Hepatocyte (in vitro differentiated cells): ENCODE measurements at regions not wholly inside any gene's neighbourhood (a gene's known extent, or its start where the extent isn't known, plus 50 kb on each side); places are given as distances from the start of the nearest gene placed in this dataset.

ENCODE experiments used
- DNase-seq: peaks from one replicate; pipeline ENCODE4 v3.0.0-alpha.2; 2016; ENCODE audit warnings: low spot score
- H2AFZ ChIP-seq: fragments of 200-600 bp; sonication (generic); 2 replicates; pipeline ENCODE4 v1.6.0; 2016; ENCODE audit warnings: antibody characterized with exemption, mild to moderate bottlenecking
- H3K27ac ChIP-seq: fragments of 200-600 bp; sonication (generic); 2 replicates; pipeline ENCODE4 v1.5.1; 2016; ENCODE audit warnings: mild to moderate bottlenecking
- H3K27me3 ChIP-seq: fragments of 200-600 bp; sonication (generic); 2 replicates; pipeline ENCODE4 v1.6.1; 2016
- H3K36me3 ChIP-seq: fragments of 200-600 bp; sonication (generic); replicated peaks from 2 replicates; pipeline ENCODE4 v1.5.1; 2016; ENCODE audit warnings: low read depth; ENCODE audit not compliant: insufficient read depth
- H3K4me1 ChIP-seq: fragments of 200-600 bp; sonication (generic); 2 replicates; pipeline ENCODE4 v1.5.1; 2016; ENCODE audit warnings: mild to moderate bottlenecking, moderate library complexity; ENCODE audit not compliant: insufficient read depth
- H3K4me2 ChIP-seq: fragments of 200-600 bp; sonication (generic); 2 replicates; pipeline ENCODE4 v1.6.0; 2016
- H3K4me3 ChIP-seq: fragments of 200-600 bp; sonication (generic); 2 replicates; pipeline ENCODE4 v1.5.1; 2016; ENCODE audit warnings: mild to moderate bottlenecking
- H3K79me2 ChIP-seq: fragments of 200-600 bp; sonication (generic); 2 replicates; pipeline ENCODE4 v1.6.0; 2017; ENCODE audit warnings: mild to moderate bottlenecking
- H3K9me2 ChIP-seq: fragments of 200-600 bp; sonication (generic); replicated peaks from 2 replicates; pipeline ENCODE4 v1.6.0; 2017; ENCODE audit warnings: mild to moderate bottlenecking; ENCODE audit not compliant: insufficient read depth
- H3K9me3 ChIP-seq: fragments of 200-600 bp; sonication (generic); 2 replicates; pipeline ENCODE4 v1.5.1; 2016; ENCODE audit warnings: low read depth, mild to moderate bottlenecking
- H4K20me1 ChIP-seq: fragments of 200-600 bp; sonication (generic); 2 replicates; pipeline ENCODE4 v1.6.0; 2016; ENCODE audit warnings: mild to moderate bottlenecking; ENCODE audit not compliant: insufficient read depth, poor library complexity, severe bottlenecking
- EZH2 ChIP-seq: fragments of 200-600 bp; sonication (generic); IDR thresholded peaks from 2 replicates; pipeline ENCODE4 v1.6.1; 2016; ENCODE audit warnings: antibody characterized with exemption, mild to moderate bottlenecking, borderline replicate concordance
- EZH2phosphoT487 ChIP-seq: fragments of 200-600 bp; sonication (generic); IDR thresholded peaks from one replicate; pipeline ENCODE4 v1.6.1; 2018; ENCODE audit warnings: antibody characterized with exemption, mild to moderate bottlenecking, low read depth, moderate library complexity; ENCODE audit not compliant: unreplicated experiment, severe bottlenecking
- WGBS: methylation state at CpG from one replicate; pipeline ENCODE4 v1.1.6; 2016; ENCODE audit warnings: low lambda C conversion rate; ENCODE audit errors: missing lambda C conversion rate; 5-methylcytosine and 5-hydroxymethylcytosine counted together
- TF ChIP-seq, protein P1 (sequence below): fragments of 200-600 bp; sonication (generic); IDR thresholded peaks from 2 replicates; pipeline ENCODE4 v1.5.1; 2016; ENCODE audit warnings: antibody characterized with exemption, mild to moderate bottlenecking; ENCODE audit not compliant: poor library complexity

DNA sequence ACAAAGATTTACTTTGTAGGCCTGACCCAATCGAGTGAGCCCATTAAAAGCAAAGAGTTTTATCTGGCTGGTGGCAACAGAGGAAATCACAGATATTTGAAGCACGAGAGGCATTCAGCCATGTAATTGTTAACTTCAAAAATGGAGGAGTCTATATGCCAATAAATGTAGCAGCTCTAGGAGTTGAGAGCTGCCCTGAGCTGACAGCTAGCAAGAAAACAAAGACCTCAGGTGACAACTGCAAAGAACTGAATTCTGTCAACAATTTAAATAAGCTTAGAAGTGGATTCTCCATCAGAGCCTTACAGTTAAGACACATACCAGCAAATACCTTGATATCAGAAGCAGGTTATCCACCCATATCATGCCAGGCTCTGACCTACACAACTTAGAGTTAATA, 463.1 kb upstream of the NEGR1 start:
- H3K4me2 ChIP-seq: no peak overlapping the region
- 95% methylated on average over 2 of the region's 2 CpGs for WGBS
- no peaks in the 10 kb centered on the region for H3K79me2 ChIP-seq
- H3K9me3 ChIP-seq: no peaks in the 10 kb centered on the region
- H3K9me2 ChIP-seq: no peaks in the 10 kb centered on the region
- H3K27me3 ChIP-seq: no peaks in the 10 kb centered on the region
- no peak overlapping the region for H3K27ac ChIP-seq
- no peak for DNase-seq
- no peaks in the 10 kb centered on the region for H3K36me3 ChIP-seq
- no peaks in the 10 kb centered on the region for H3K4me1 ChIP-seq
- H3K4me3 ChIP-seq: no peak overlapping the region
- no peaks in the 10 kb centered on the region for H4K20me1 ChIP-seq
- TF ChIP-seq EZH2 (no peak), EZH2phosphoT487 (no peak)
- TF ChIP-seq, protein P1, sequence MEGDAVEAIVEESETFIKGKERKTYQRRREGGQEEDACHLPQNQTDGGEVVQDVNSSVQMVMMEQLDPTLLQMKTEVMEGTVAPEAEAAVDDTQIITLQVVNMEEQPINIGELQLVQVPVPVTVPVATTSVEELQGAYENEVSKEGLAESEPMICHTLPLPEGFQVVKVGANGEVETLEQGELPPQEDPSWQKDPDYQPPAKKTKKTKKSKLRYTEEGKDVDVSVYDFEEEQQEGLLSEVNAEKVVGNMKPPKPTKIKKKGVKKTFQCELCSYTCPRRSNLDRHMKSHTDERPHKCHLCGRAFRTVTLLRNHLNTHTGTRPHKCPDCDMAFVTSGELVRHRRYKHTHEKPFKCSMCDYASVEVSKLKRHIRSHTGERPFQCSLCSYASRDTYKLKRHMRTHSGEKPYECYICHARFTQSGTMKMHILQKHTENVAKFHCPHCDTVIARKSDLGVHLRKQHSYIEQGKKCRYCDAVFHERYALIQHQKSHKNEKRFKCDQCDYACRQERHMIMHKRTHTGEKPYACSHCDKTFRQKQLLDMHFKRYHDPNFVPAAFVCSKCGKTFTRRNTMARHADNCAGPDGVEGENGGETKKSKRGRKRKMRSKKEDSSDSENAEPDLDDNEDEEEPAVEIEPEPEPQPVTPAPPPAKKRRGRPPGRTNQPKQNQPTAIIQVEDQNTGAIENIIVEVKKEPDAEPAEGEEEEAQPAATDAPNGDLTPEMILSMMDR: no peak
- H2AFZ ChIP-seq: no peak overlapping the region

DNA sequence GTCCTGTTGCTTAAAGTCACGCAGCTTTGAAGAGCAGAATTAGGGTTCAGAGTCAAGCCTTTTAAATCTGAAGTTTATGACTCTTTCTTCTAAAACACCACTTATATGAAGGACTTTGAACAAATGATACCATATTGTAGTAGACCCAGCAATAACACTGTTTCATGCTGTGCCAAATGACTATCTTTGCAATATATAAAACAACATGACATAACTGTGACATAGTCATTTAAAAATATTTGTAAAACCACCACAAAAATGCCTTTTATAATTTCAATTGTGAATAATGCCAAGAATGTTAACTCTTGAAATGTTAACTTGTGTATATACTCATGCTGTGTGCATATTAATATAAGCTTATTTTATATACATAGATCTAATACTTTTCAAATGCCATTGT, 452.1 kb upstream of the NEGR1 start:
- DNase-seq: no peak
- Histone ChIP-seq H3K27ac (no peak overlapping the region), H3K9me2 (no peaks in the 10 kb centered on the region), H3K4me1 (no peaks in the 10 kb centered on the region), H4K20me1 (no peaks in the 10 kb centered on the region), H3K27me3 (no peaks in the 10 kb centered on the region), H3K9me3 (no peaks in the 10 kb centered on the region), H3K4me2 (no peak overlapping the region), H3K79me2 (no peaks in the 10 kb centered on the region), H3K4me3 (no peak overlapping the region), H3K36me3 (no peaks in the 10 kb centered on the region), H2AFZ (no peak overlapping the region)
- WGBS: 96% methylated on average over 1 of the region's 1 CpG
- TF ChIP-seq EZH2phosphoT487 (no peak), EZH2 (no peak)
- TF ChIP-seq, protein P1: no peak

DNA sequence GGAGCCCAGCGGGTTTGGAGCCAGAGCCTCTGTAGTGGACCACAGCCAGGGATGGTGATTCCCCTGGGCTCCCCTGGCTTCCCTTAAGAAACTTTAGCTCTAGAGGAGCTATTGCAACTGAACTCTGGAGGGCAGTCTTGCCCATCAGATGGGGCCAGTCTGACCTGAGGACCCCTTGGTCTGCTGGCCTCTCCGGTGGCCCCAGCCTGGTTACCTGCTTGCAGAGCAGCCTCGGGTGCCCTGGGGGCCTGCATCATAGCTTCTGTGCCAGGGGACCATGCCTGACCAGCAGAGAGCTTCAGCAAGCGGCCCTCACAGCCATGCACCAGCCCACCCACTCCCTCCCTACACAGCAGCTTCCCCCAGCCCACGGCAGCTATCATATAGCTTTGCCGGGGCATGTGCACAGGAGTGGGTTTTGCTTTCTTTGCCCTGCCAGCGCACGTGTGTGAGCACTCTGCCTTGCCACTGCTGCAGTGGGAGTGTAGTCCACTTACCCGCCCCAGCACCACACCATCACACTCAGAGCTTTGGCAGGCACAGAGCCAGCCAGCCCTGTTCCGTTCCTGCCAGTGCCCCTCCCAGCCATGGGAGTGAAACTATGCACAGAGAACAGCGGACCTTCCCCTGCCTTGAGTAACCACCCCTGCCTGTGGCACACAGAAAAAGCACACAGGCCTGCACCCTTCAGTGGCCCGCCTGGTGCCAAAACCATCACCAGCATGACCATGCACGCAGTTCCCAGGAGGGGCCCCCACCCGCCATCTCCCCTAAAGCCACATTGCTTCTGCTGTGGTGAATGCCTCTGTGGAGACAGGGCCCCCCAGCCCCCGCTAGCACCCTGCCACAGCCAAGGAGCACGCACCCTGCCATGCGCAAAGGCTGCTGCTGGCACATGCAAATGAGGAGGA, 442.9 kb upstream of the NEGR1 start:
- no peak overlapping the region for H3K4me3 ChIP-seq
- no peak overlapping the region for H2AFZ ChIP-seq
- no peaks in the 10 kb centered on the region for H3K36me3 ChIP-seq
- no peaks in the 10 kb centered on the region for H4K20me1 ChIP-seq
- H3K79me2 ChIP-seq: no peaks in the 10 kb centered on the region
- WGBS: 79% methylated on average over 17 of the region's 17 CpGs
- H3K4me2 ChIP-seq: no peak overlapping the region
- no peaks in the 10 kb centered on the region for H3K9me2 ChIP-seq
- no peak overlapping the region for H3K27ac ChIP-seq
- DNase-seq: peak; percentile 6
- no peaks in the 10 kb centered on the region for H3K4me1 ChIP-seq
- no peaks in the 10 kb centered on the region for H3K9me3 ChIP-seq
- H3K27me3 ChIP-seq: no peaks in the 10 kb centered on the region
- TF ChIP-seq EZH2: no peak
- TF ChIP-seq, protein P1: peak; percentile 7
- no peak for TF ChIP-seq EZH2phosphoT487
